ENCODE measurements at regions not wholly inside any gene's neighbourhood (a gene's known extent, or its start where the extent isn't known, plus 50 kb on each side); places are given as distances from the start of the nearest gene placed in this dataset.

- POLR2A ChIA-PET = no interaction called here
- TF ChIP-seq, protein P1, sequence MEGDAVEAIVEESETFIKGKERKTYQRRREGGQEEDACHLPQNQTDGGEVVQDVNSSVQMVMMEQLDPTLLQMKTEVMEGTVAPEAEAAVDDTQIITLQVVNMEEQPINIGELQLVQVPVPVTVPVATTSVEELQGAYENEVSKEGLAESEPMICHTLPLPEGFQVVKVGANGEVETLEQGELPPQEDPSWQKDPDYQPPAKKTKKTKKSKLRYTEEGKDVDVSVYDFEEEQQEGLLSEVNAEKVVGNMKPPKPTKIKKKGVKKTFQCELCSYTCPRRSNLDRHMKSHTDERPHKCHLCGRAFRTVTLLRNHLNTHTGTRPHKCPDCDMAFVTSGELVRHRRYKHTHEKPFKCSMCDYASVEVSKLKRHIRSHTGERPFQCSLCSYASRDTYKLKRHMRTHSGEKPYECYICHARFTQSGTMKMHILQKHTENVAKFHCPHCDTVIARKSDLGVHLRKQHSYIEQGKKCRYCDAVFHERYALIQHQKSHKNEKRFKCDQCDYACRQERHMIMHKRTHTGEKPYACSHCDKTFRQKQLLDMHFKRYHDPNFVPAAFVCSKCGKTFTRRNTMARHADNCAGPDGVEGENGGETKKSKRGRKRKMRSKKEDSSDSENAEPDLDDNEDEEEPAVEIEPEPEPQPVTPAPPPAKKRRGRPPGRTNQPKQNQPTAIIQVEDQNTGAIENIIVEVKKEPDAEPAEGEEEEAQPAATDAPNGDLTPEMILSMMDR (IDR thresholded peaks at IDR 0.05) = no peak
- TF ChIP-seq SIN3A (IDR thresholded peaks at IDR 0.05; ENCODE audit: borderline replicate concordance, insufficient read depth, low read depth, low read length) (no peak), POLR2AphosphoS5 (IDR thresholded peaks at IDR 0.05; ENCODE audit: low read depth, low read length) (no peak), REST (IDR thresholded peaks at IDR 0.05; ENCODE audit: insufficient read depth in 1 of 2, low read depth in 2 of 2, low read length in 1 of 2) (no peak), TCF7L2 (IDR thresholded peaks at IDR 0.05; ENCODE audit: low read depth, low read length) (no peak)
- no peaks in the 10 kb centered on the region for H3K4me1 ChIP-seq (ENCODE audit: control insufficient read depth, insufficient read depth, low read length)
Measured at GRCh38 chr5:82388181-82388580, 110.0 kb upstream of the RPS23 start.

GRCh38 chr5:82387819-82388166, 109.6 kb upstream of the RPS23 start:
- Histone ChIP-seq H3K4me1 (ENCODE audit: control insufficient read depth, insufficient read depth, low read length) (no peaks in the 10 kb centered on the region), H3K36me3 (ENCODE audit: control insufficient read depth, insufficient read depth, low read length) (no peaks in the 10 kb centered on the region), H3K27me3 (ENCODE audit: control insufficient read depth, insufficient read depth, low read length) (peaks cover 3% of the 10 kb centered on the region; the same call in 1 of the 2 replicates), H3K4me3 (ENCODE audit: low read depth in 2 of 2, low read length in 2 of 2) (no peak overlapping the region), H3K9me3 (ENCODE audit: control insufficient read depth, insufficient read depth, low read depth, low read length) (no peaks in the 10 kb centered on the region), H3K27ac (ENCODE audit: low read length) (no peak overlapping the region)
- CTCF ChIA-PET = no interaction called here
- POLR2A ChIA-PET = no interaction called here
- TF ChIP-seq POLR2AphosphoS5 (IDR thresholded peaks at IDR 0.05; ENCODE audit: low read depth, low read length) (no peak), TCF7L2 (IDR thresholded peaks at IDR 0.05; ENCODE audit: low read depth, low read length) (no peak), SIN3A (IDR thresholded peaks at IDR 0.05; ENCODE audit: borderline replicate concordance, insufficient read depth, low read depth, low read length) (no peak), REST (IDR thresholded peaks at IDR 0.05; ENCODE audit: insufficient read depth in 1 of 2, low read depth in 2 of 2, low read length in 1 of 2) (no peak)
- TF ChIP-seq, protein P1 (IDR thresholded peaks at IDR 0.05) = no peak
- DNase-seq (ENCODE audit: low read depth, low spot score) (no peak), ATAC-seq (no peak)
- BruUV-seq (replicated peaks) = no TSS peak
- intact Hi-C loops (cut with micrococcal nuclease; ENCODE audit: unreplicated experiment) = no loop called here
- in situ Hi-C loops (cut with HindIII; ENCODE audit: low pct_unique_long_range_greater_than_20kb, low sequenced_read_pairs) = no loop called here

More at GRCh38 chr5:82388181-82388580, 110.0 kb upstream of the RPS23 start:
- DNase-seq (ENCODE audit: low read depth, low spot score) (no peak), ATAC-seq (no peak)
- Histone ChIP-seq H3K36me3 (ENCODE audit: control insufficient read depth, insufficient read depth, low read length) (no peaks in the 10 kb centered on the region), H3K4me3 (ENCODE audit: low read depth in 2 of 2, low read length in 2 of 2) (no peak overlapping the region), H3K9me3 (ENCODE audit: control insufficient read depth, insufficient read depth, low read depth, low read length) (no peaks in the 10 kb centered on the region), H3K27me3 (ENCODE audit: control insufficient read depth, insufficient read depth, low read length) (peaks cover 3% of the 10 kb centered on the region; the same call in 1 of the 2 replicates), H3K27ac (ENCODE audit: low read length) (no peak overlapping the region)
- BruUV-seq (replicated peaks) = no TSS peak
- in situ Hi-C loops (cut with HindIII; ENCODE audit: low pct_unique_long_range_greater_than_20kb, low sequenced_read_pairs) = no loop called here
- CTCF ChIA-PET = no interaction called here
- intact Hi-C loops (cut with micrococcal nuclease; ENCODE audit: unreplicated experiment) = no loop called here
